Limb (tissue), 2 donors: ENCODE measurements at regions not wholly inside any gene's neighbourhood (a gene's known extent, or its start where the extent isn't known, plus 50 kb on each side); places are given as distances from the start of the nearest gene placed in this dataset.

Experiments used
- DNase-seq, 2 donors: peaks; one replicate each; pipeline ENCODE4 v3.0.0-alpha.2; 2016; ENCODE audit errors: extremely low spot score in 2 of 2

- DNase-seq = peak; percentile 61 to 87
These were observed 206.6 kb upstream of the RFX3 start for GRCh38 chr9:3732077-3733038.

- no peak for DNase-seq
These were observed 204.7 kb upstream of the RFX3 start for GRCh38 chr9:3730511-3730922.

DNA sequence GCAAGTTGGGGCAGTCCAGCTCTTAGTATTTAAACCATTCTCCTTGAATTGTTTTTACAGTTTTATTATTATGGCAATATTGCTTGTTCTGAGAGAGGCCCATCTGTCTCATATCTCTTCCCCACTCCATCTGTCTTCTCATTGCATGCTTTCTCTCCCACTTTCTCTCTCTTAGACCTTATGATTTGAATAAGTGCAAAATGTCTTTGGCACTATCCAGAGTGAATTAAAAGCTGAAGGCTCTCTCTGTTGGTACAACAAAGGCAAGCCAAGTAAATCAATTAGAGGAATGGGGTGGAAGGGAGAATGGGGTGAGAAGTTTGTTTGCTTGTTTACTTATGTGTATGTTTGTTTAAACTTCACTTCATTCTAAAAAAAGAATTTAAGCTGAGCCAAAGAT is 195.3 kb upstream of the RFX3 start:
- no peak for DNase-seq

DNA sequence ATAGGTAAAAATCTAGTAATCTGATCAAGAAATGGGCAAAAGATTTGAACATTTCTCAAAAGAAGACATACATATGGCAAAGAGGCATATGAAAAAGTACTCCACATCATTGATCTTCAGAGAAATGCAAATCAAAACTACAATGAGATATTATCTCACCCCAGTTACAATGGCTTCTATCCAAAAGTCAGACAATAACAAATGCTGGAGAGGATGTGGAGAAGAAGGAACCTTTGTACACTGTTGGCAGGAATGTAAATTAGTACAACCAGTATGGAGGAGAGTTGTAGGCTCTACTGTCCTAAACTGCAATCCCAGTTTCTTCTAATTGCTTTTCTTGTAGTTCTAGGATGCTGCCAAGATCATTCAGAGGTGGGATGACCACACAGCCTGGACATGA is 193.5 kb upstream of the RFX3 start:
- DNase-seq = no peak

DNA sequence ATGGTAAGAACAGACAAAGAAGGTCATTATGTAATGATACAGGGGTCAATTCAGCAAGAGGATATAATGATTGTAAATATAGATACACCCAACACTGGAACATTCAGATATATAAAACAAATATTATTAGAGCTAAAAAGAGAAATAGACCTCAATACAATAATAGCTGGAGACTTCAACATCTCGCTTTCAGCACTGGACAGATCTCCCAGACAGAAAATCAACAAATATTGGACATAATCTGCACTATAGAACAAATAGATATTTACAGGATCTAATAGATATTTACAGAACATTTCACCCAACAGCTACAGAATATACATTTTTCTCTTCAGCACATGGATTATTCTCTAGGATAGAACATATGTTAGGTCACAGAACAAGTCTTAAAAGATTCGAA is 190.6 kb upstream of the RFX3 start:
- DNase-seq = no peak

DNA sequence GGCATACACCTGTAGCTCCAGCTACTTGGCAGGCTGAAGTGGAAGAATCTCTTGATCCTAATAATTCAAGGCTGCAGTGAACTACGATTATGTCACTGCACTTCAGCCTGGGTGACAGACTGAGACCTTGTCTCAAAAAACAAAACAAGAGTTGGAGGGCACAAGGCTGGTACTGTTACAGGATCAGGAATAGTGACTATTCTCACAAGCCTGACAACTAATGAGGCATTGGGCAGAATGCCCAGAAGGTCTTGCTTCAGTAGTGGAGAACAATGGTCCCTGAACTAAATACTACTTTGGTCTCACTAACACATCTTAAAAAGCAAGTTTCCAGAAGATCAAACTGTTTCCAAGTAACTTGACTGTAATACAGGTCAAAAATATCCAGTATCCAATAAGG is 182.9 kb upstream of the RFX3 start:
- no peak for DNase-seq

- DNase-seq = no peak
These were observed 179.1 kb upstream of the RFX3 start for GRCh38 chr9:3704890-3705289.

- no peak for DNase-seq
These were observed 175.0 kb upstream of the RFX3 start for GRCh38 chr9:3700772-3701171.

- DNase-seq = no peak
These were observed 174.1 kb upstream of the RFX3 start for GRCh38 chr9:3699883-3700282.

GRCh38 chr9:3698531-3698930 is 172.7 kb upstream of the RFX3 start:
- no peak for DNase-seq

GRCh38 chr9:3698076-3698475 is 172.3 kb upstream of the RFX3 start:
- no peak for DNase-seq

DNA sequence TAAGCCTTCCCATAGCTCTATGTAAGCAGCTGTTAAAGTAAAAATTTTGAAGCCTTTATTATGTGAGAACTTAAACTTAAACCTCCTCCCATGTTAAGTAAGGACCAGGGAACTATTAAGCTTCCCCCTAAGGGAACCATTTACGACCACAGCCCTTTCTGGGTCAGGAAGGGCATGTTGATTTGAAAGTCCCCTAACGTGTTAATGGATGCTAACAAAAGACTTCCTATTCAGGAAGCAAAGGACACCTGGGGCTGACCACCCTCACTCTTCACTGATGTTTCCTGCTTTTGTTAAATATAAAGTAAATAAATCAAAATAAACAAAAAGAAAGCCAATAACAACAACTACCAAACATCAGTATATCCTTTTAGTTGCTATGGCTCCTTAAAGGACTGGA is 170.6 kb upstream of the RFX3 start:
- DNase-seq = no peak

- no peak for DNase-seq
These were observed 166.8 kb upstream of the RFX3 start for GRCh38 chr9:3692606-3693005.

- DNase-seq = no peak
These were observed 163.8 kb upstream of the RFX3 start for GRCh38 chr9:3689555-3689954.

DNA sequence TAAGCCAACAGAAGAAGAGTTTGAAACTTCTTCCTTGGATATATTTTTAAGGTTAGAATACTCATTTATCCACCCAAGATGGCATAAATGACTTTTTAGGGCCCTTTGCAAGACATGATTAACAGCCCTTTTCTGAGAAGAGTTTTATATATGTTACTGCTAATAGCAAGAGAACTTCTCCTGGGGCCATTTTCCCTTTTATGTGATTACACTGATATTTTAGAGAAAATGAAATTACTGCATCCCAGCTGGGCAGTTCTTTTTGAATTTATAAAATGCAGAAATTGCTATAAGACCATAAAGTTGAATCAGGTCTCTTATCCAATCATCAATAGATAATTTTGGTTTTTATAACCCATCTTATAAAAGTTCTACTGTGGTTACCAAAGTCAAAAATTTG is 161.3 kb upstream of the RFX3 start:
- no peak for DNase-seq

DNA sequence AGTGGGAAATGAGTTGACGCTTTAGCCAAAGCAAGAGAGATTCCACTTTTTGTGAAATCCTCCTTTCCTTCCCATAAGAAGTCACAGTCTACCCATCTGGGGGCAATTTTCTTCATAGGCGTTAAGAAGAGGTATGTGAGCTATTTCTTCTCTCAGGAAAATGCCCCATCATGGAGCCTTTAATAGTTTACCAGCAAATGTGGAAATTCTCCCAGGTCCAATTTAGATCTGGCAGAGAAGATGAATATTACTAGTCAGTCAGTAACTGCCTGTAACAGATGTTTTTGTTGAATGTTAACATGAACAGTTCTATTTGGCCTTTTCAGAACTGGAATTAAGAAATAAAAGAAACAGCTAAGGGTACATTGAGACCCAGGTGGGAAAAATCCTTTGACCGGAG is 156.4 kb upstream of the RFX3 start:
- peak in 1 of 2 donors; percentile 24 for DNase-seq

DNA sequence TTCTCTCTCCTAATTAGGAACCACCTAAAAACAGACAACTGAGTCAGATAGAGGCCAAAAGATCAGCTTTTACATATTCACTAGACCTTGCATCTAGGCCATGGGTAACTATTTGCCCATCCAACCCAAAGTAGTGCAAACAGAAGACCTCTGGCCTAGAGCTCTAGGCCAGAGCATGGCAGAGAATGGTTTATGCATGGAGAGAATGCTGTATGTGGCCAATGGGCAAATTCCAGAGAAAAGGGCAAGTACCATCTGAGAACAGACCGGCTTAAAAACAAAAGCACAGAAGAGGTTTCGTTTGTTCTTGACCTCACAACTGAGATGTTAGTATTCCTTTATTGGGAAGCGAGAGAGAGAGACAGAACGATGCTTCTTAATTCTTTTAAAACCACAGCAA is 151.7 kb upstream of the RFX3 start:
- no peak for DNase-seq

DNA sequence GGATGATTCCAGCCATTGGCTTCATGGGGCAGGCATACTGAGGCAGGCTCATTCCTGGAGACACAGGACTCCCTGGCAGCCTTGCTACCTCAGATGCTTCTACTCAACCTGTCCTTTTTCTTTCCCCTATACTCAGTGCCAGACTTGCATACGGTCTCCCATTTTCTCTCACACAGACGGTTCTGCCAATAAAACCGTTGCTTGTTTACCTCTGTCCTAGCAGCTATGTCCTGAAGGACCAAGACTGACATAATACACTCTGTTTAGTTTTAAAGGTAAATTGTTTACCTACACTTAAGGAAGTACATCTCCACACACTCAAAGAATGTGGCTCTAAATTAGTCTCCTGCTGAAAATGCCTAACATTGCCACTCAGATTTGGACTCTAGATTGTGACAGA is 151.0 kb upstream of the RFX3 start:
- no peak for DNase-seq

- peak in 1 of 2 donors; percentile 55 for DNase-seq
These were observed 150.1 kb upstream of the RFX3 start for GRCh38 chr9:3675946-3676345.

GRCh38 chr9:3674561-3674960 is 148.8 kb upstream of the RFX3 start:
- DNase-seq = no peak

GRCh38 chr9:3672399-3672798 is 146.6 kb upstream of the RFX3 start:
- no peak for DNase-seq

GRCh38 chr9:3664044-3664443 is 138.2 kb upstream of the RFX3 start:
- DNase-seq = no peak

GRCh38 chr9:3662671-3663070 is 136.9 kb upstream of the RFX3 start:
- no peak for DNase-seq
